B cell (primary cell): ENCODE measurements at regions not wholly inside any gene's neighbourhood (a gene's known extent, or its start where the extent isn't known, plus 50 kb on each side); places are given as distances from the start of the nearest gene placed in this dataset.

Experiments
- ATAC-seq: fragments of 200-7000 bp; cut with Tn5 transposase; one replicate; pipeline ENCODE4 v1.10.0; 2021; ENCODE audit warnings: low read depth, mild to moderate bottlenecking, moderate number of reproducible peaks, moderate library complexity
- CTCF ChIA-PET: fragments of 350-600 bp; sonication (Branson Sonifier 250); formaldehyde crosslinking; loops from one replicate; lab custom pipeline; 2021; ENCODE audit warnings: antibody characterized with exemption, inconsistent platforms; lab: Charles Lee
- POLR2A ChIA-PET: fragments of 350-600 bp; sonication (Branson Sonifier 250); formaldehyde crosslinking; loops from one replicate; lab custom pipeline; 2021; ENCODE audit warnings: antibody characterized with exemption; lab: Charles Lee
- DNase-seq: peaks from one replicate; pipeline ENCODE4 v3.0.0; 2013
- H2AFZ ChIP-seq: 2 replicates; pipeline ENCODE4 v1.6.1; 2012; ENCODE audit warnings: mild to moderate bottlenecking, low read depth, low read length; ENCODE audit not compliant: insufficient read depth, poor library complexity, severe bottlenecking
- H3K27ac ChIP-seq, 2 donors: 1 replicate in 1 of 2; 2 replicates in 1 of 2; pipeline ENCODE4 v1.5.1; 2012 to 2013; ENCODE audit warnings: low read length in 2 of 2, mild to moderate bottlenecking in 2 of 2, moderate library complexity in 1 of 2
- H3K27me3 ChIP-seq, 4 experiments: fragments of 200-600 bp in 1 of 4; sonication (generic) in 1 of 4; replicated peaks in 1 of 4; 1 replicate in 2 of 4; 2 replicates in 2 of 4; pipeline versions ENCODE4 v1.6.1 to v1.7.0; 2013 to 2016; ENCODE audit warnings: low read length in 3 of 4, mild to moderate bottlenecking in 2 of 4, mixed read lengths in 1 of 4, moderate library complexity in 1 of 4; ENCODE audit not compliant: insufficient read depth in 4 of 4, control insufficient read depth in 3 of 4; ENCODE audit errors: control extremely low read depth in 1 of 4
- H3K36me3 ChIP-seq, 2 experiments: replicated peaks in 1 of 2; 1 replicate in 1 of 2; 2 replicates in 1 of 2; pipeline versions ENCODE4 v1.6.1 to v1.7.1; 2013; ENCODE audit warnings: low read length in 1 of 2; ENCODE audit not compliant: insufficient read depth in 2 of 2, control insufficient read depth in 1 of 2; ENCODE audit errors: control extremely low read depth in 1 of 2, extremely low read depth in 1 of 2
- H3K4me1 ChIP-seq, 2 donors: fragments of 200-600 bp in 1 of 2; sonication (generic) in 1 of 2; 1 replicate in 1 of 2; 2 replicates in 1 of 2; pipeline versions ENCODE4 v1.5.1 to v1.6.1; 2013 to 2017; ENCODE audit warnings: low read length in 2 of 2; ENCODE audit not compliant: control insufficient read depth in 2 of 2, insufficient read depth in 2 of 2
- H3K4me2 ChIP-seq: replicated peaks from 2 replicates; pipeline ENCODE3; 2012; ENCODE audit warnings: mild to moderate bottlenecking, low read depth, low read length; ENCODE audit not compliant: poor library complexity, severe bottlenecking
- H3K4me3 ChIP-seq, 5 experiments: fragments of 200-600 bp in 1 of 5; sonication (generic) in 1 of 5; 1 replicate in 3 of 5; 2 replicates in 2 of 5; pipeline versions ENCODE4 v1.5.1 to v1.7.0; 2011 to 2016; ENCODE audit warnings: low read length in 4 of 5, mild to moderate bottlenecking in 4 of 5, low read depth in 2 of 5, control low read depth in 1 of 5, moderate library complexity in 1 of 5; ENCODE audit not compliant: insufficient read depth in 1 of 5; ENCODE audit errors: control extremely low read depth in 1 of 5, extremely low read depth in 1 of 5
- H3K79me2 ChIP-seq: fragments of 200-600 bp; sonication (generic); one replicate; pipeline ENCODE4 v1.6.0; 2016; ENCODE audit warnings: low read length; ENCODE audit not compliant: control insufficient read depth, insufficient read depth
- H3K9ac ChIP-seq: fragments of 200-600 bp; sonication (generic); 2 replicates; pipeline ENCODE4 v1.6.1; 2017; ENCODE audit warnings: mild to moderate bottlenecking, low read length, moderate library complexity
- H3K9me3 ChIP-seq, 3 donors: one replicate each; pipeline versions ENCODE4 v1.6.1 to v1.7.1; 2013; ENCODE audit warnings: low read length in 2 of 3; ENCODE audit not compliant: control insufficient read depth in 2 of 3, insufficient read depth in 1 of 3; ENCODE audit errors: control extremely low read depth in 1 of 3
- H4K20me1 ChIP-seq: 2 replicates; pipeline ENCODE4 v1.6.0; 2012; ENCODE audit warnings: mild to moderate bottlenecking, low read length; ENCODE audit not compliant: insufficient read depth, control insufficient read depth, poor library complexity, severe bottlenecking
- H3K27ac Mint-ChIP-seq: one replicate; pipeline ENCODE4 v1.8.0; 2021; ENCODE audit warnings: mixed read lengths
- H3K27me3 Mint-ChIP-seq: one replicate; pipeline ENCODE4 v1.8.0; 2021; ENCODE audit warnings: mixed read lengths
- H3K4me1 Mint-ChIP-seq: one replicate; pipeline ENCODE4 v1.8.0; 2021; ENCODE audit warnings: mixed read lengths
- H3K4me3 Mint-ChIP-seq: one replicate; pipeline ENCODE4 v1.8.0; 2021; ENCODE audit warnings: mixed read lengths
- H3K9me3 Mint-ChIP-seq: one replicate; pipeline ENCODE4 v1.8.0; 2022; ENCODE audit warnings: mixed read lengths; ENCODE audit not compliant: insufficient read depth
- EZH2 ChIP-seq: IDR thresholded peaks from 2 replicates; pipeline ENCODE4 v1.6.1; 2012; ENCODE audit warnings: borderline replicate concordance, low read depth, mild to moderate bottlenecking, moderate library complexity, low read length; ENCODE audit not compliant: insufficient read depth, poor library complexity, severe bottlenecking
- WGBS: methylation state at CpG from one replicate; pipeline ENCODE4 v1.1.5; 2013; ENCODE audit warnings: missing lambda C conversion rate; ENCODE audit not compliant: insufficient coverage; 5-methylcytosine and 5-hydroxymethylcytosine counted together
- intact Hi-C: fragments of 100-400 bp; cut with micrococcal nuclease; formaldehyde crosslinking; loops from one replicate; pipeline ENCODE4 v1.10.0; 2022
- TF ChIP-seq, protein P1 (sequence below): fragments of 200-600 bp; IDR thresholded peaks from one replicate; pipeline ENCODE4 v1.8.0; 2022; ENCODE audit warnings: antibody characterized with exemption, mild to moderate bottlenecking

DNA sequence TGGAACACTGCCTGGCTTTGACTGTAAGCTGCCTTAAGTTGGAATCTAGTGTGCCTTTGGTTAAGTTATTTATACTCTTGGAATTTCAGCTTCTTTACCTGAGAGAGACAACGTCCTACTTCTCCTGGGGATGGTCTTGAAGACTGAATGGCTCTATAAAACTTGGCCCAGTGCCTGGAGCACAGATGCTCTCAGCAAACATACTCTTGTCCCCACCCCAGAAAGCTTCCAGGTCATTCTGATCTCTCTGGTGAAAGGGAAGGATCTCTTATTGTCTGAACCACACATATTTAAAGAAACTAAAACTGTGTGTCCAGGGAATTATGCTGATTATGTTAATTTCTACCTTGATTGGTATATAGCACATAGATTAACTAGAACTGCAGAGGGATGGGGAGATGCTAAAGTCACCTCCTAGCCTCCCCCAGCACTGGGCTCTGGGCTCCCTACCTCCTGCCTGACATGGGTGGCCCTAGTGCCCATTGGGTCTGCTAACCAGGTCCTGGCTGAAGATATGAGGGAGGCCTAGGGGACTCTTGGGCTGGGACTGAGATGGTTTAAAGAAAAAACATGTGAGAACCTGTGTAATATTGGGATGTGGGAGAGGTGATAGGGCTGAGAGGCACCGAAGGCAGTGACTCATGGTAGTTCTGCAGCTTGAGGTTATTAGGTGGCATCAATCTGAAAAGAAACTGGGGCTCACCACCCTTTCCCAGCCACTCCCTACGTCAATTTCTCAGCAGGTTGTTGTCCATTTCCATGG is 171.0 kb downstream of the RPLP1 start:
- CTCF ChIA-PET, result no interaction called here
- WGBS, result 100% methylated on average over 1 of the region's 3 CpGs
- no peaks in the 10 kb centered on the region for H3K9me3 Mint-ChIP-seq
- Histone ChIP-seq H3K9ac (no peak overlapping the region), H2AFZ (no peak overlapping the region), H3K4me1 (no peaks in the 10 kb centered on the region), H3K36me3 (no peaks in the 10 kb centered on the region), H3K9me3 (no peaks in the 10 kb centered on the region), H4K20me1 (no peaks in the 10 kb centered on the region), H3K4me3 (no peak overlapping the region), H3K79me2 (no peaks in the 10 kb centered on the region), H3K27ac (no peak overlapping the region), H3K4me2 (no peak overlapping the region), H3K27me3 (peaks cover 0 to 22% (median 14%) of the 10 kb centered on the region in 4 experiments)
- peaks cover 41% of the 10 kb centered on the region for H3K27me3 Mint-ChIP-seq
- intact Hi-C loops, result no loop called here
- no peak overlapping the region for H3K4me3 Mint-ChIP-seq
- no peak overlapping the region for H3K27ac Mint-ChIP-seq
- H3K4me1 Mint-ChIP-seq, result no peaks in the 10 kb centered on the region
- ATAC-seq, result no peak
- no peak for TF ChIP-seq EZH2
- TF ChIP-seq, protein P1, sequence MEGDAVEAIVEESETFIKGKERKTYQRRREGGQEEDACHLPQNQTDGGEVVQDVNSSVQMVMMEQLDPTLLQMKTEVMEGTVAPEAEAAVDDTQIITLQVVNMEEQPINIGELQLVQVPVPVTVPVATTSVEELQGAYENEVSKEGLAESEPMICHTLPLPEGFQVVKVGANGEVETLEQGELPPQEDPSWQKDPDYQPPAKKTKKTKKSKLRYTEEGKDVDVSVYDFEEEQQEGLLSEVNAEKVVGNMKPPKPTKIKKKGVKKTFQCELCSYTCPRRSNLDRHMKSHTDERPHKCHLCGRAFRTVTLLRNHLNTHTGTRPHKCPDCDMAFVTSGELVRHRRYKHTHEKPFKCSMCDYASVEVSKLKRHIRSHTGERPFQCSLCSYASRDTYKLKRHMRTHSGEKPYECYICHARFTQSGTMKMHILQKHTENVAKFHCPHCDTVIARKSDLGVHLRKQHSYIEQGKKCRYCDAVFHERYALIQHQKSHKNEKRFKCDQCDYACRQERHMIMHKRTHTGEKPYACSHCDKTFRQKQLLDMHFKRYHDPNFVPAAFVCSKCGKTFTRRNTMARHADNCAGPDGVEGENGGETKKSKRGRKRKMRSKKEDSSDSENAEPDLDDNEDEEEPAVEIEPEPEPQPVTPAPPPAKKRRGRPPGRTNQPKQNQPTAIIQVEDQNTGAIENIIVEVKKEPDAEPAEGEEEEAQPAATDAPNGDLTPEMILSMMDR, result no peak
- POLR2A ChIA-PET, result no interaction called here
- no peak for DNase-seq

DNA sequence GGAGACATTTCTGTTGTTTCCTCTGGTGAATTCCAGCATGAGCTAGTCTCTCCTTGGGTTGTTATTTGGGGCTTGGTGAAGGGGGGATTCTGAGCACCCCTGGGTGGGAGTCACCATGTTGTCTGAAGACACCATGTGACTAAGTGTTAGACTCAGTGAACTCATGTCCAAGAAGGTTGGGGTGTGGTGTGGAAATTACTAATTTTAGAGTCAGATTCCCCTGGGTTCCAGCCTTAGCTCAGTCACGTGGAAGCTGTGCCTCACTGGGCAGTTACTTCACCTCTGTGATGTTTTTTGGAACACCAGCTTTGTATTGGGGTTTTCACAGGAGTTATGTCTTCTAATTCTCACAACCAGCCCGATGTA is 171.5 kb downstream of the RPLP1 start:
- intact Hi-C loops, result no loop called here
- no CpG with 5 or more reads among the region's 2 CpGs for WGBS
- no peak overlapping the region for H3K4me3 ChIP-seq
- ATAC-seq, result no peak
- no peak overlapping the region for H2AFZ ChIP-seq
- no peak overlapping the region for H3K27ac ChIP-seq
- H3K4me1 Mint-ChIP-seq, result no peaks in the 10 kb centered on the region
- H3K4me3 Mint-ChIP-seq, result no peak overlapping the region
- H3K79me2 ChIP-seq, result no peaks in the 10 kb centered on the region
- TF ChIP-seq EZH2, result no peak
- TF ChIP-seq, protein P1, result no peak
- ChIA-PET CTCF (no interaction called here), POLR2A (no interaction called here)
- peaks cover 0 to 22% (median 14%) of the 10 kb centered on the region in 4 experiments for H3K27me3 ChIP-seq
- no peaks in the 10 kb centered on the region for H3K9me3 Mint-ChIP-seq
- H3K9ac ChIP-seq, result no peak overlapping the region
- H3K9me3 ChIP-seq, result no peaks in the 10 kb centered on the region
- no peak overlapping the region for H3K4me2 ChIP-seq
- H4K20me1 ChIP-seq, result no peaks in the 10 kb centered on the region
- peaks cover 42% of the 10 kb centered on the region for H3K27me3 Mint-ChIP-seq
- H3K4me1 ChIP-seq, result no peaks in the 10 kb centered on the region
- H3K36me3 ChIP-seq, result no peaks in the 10 kb centered on the region
- no peak for DNase-seq
- H3K27ac Mint-ChIP-seq, result no peak overlapping the region
